Retina (tissue), 1 donor: ENCODE measurements at regions not wholly inside any gene's neighbourhood (a gene's known extent, or its start where the extent isn't known, plus 50 kb on each side); places are given as distances from the start of the nearest gene placed in this dataset.
A peak's percentile ranks its signal among the peaks of the same experiment; 100 is the strongest.

Experiments used
- DNase-seq: peaks from one replicate; pipeline ENCODE4 v3.0.0-alpha.2; 2016

DNA sequence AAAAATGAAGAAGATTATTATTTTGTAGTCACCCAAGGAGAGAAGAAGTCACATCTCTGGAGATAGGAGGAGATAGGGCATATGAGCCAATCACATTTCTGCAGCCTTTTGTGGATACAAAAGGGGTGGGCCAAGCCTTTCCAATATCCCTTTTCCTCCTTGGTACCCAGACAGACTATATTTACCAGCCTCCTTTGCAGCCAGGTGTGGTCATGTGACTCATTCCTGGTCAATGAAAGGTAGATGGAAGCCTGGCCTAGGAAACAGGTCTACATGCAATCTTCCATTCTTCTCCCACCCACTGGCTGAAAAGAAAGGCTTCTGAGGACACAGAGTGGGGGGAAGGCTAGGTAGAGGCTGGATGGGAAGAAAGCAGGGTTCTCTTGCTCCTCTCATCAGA is 58.1 kb upstream of the ERG start:
- no peak for DNase-seq

DNA sequence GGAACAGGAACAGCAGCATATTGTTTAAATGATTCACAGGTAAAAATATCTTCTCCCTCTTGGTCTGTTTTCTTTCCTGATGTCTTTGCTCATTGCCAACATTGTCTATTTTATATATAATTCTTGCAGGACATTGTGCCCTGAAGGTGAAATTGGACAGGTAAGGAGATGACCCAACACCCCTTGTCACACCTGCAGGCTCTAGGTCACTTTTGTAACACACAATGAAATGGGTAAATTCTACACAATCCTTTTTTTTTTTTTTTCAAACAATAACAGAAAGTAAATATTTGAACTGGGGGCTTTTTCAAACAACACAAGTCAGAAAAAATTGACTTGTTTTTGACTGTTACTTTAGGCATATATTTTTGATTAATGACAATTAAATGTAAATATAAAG is 62.9 kb upstream of the ERG start:
- no peak for DNase-seq

DNA sequence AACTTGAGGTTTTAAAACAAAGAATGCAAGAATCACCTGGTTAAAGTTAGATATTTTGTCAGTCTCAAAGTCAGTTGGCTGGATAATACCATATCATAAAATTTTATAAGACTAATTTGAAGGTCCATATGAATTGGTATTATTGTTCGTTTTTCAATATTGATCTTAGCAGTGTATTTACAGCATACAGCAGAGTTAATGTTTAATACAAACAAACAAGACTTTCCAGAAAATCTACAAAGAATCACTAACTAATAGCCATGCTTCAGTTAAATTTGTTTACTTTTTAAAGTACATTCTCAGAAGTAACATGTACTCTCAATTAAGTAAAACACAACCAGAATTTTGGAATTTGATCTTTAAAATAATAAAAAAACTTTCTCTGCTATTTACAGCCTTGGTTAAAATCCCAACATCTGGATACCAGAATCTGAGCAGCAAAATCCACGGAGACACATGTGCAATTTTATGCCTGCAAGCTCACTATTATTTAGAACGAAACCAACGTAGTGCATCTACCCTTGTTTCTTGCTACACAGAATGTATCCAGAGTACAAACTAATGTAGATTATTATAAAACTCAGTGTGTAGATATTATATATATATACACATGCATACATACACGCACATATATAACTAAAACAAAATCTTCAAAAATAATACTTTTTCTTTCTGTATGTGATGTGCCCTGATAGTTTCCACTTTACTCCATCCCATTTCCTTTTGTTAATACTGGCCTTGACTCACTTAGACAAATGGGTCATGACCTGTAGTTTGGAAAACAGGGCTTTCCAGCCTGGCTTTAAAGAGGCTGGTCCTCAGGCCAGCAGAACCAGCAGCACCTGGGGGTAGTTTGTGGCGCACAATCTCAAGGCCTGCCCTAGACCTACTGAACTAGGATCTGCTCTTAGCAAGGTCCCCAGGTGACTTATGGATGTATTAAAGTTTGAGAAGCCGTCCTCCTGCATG is 63.6 kb upstream of the ERG start:
- DNase-seq, result no peak

DNA sequence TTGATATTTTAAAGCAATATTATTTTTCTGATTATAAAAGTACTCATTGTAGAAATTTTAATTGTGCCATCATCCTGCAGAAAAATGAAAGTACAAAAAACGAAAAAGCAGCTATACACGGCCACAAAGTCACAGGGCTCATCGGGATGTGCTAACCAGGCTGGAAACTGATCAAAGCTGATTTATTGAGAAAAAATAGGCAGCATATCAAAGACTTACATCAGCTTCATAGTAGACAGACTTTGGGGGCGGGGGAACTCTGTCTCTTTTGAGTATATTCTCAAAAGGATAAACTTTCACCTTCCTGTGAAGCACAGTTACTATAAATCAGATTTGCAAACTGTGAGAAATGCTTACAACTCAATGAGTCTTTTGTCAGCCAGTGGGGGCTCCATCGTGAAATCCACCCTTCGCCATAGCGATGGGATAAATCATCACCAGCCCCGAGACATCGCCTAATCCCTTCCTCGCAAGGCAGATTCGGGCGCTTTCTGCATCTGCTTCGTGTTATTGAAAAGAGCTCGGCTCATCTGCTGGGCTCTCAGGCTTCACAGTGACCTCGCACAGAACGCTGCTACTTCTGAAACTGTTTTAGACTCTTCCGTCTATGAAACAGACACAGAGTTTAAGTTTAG is 69.2 kb upstream of the ERG start:
- peak; percentile 53 for DNase-seq

DNA sequence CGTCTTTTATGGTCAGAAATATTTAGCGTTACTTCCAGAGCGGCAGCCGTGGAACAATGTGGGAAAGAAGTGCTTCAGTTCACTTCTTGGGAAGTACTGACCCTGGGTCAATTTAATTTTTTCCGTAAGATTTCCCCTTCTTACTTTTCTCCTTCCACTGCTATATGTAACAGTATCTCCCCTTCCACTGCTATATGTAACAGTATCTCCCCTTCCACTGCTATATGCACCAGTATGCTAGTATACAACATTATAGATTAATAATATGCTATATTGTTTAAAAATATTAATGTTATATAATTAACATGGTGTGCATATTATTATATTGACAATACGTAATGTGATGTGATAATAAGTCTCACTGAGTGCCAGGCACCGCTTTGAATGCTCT is 69.7 kb upstream of the ERG start:
- no peak for DNase-seq

DNA sequence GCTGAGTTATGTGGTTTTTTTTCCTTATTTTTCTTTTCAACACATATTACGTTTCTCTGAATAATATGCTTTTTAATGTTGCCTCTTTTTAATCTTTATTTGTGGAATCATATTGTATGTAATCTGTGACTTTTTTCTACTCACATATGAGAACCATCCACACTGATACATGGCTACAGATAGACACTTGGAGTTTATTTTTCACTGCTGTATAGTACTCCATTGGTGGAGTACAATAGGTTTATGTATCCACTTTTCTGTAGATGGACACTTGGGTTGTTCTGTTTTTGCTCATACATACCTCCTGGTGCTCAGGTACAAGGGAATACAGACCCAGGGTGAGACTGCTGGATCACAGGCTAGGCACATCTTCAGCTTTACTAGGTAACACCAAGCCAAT is 71.5 kb upstream of the ERG start:
- DNase-seq, result no peak

DNA sequence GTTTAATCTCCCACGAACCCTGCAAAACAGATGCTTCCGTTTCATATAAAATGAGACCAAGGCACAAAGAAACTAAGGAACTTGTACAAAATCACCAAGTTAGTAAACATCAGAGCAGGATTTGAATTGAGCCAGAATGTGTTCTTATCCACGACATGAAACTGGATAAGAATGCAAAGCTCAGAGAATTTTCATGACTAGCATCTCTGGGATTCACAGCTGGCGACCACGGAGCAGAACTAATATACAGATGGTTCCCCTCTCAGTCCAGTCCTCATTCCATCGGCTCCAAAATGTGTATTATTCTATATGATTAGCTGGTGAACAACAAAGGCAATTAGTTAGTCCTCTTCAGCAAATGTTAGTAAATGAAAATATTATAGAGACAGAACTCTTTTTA is 72.3 kb upstream of the ERG start:
- no peak for DNase-seq

DNA sequence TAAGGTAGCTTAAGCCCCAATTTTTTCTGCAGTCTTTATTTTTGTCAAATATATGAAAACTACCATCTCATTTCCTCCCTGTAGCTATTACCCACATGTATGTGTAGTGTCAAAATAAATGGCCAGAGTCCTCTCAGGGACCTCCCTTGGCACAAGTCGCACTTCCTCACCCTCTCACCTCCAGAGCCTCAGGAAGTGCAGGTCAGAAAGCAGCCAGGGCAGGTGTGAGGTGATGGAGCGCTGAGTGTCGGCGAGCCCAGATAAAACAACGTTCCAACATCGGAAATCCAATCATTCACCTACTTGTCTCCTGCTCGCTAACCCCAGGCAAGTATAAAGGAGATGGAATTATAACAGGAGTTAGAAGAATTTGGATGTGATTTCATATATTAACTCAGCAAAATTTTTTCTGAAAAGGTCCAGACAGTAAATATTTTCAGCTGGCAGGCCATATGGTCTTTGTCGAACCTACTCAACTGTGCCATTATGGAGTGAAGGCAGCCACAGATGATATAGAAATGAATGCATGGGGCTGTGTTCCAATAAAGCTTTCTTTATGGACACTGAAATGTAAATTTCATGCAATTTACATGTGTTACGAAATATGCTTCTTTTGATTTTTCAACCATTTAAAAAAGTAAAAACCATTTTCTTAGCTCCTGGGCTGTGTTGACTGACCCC is 76.8 kb upstream of the ERG start:
- no peak for DNase-seq

DNA sequence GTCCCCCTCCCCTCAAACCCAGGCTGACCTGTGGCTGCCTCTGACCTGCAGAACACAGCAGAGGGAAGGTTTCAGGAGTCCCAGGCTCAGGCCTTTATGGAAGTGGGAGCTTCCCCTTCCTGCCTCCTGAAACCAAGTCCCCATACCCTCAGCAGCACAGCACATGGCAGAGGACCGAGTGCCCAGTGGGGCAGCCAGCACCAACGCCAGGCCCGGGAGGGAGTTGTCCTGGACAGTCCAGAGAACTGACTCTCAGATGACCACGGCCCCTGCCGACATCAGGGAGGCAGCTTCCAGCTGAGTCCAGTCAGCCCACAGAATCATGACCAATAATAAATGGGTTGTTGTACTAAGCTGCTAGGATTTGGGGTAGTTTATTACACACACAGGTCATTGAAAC is 79.6 kb upstream of the ERG start:
- DNase-seq, result no peak

DNA sequence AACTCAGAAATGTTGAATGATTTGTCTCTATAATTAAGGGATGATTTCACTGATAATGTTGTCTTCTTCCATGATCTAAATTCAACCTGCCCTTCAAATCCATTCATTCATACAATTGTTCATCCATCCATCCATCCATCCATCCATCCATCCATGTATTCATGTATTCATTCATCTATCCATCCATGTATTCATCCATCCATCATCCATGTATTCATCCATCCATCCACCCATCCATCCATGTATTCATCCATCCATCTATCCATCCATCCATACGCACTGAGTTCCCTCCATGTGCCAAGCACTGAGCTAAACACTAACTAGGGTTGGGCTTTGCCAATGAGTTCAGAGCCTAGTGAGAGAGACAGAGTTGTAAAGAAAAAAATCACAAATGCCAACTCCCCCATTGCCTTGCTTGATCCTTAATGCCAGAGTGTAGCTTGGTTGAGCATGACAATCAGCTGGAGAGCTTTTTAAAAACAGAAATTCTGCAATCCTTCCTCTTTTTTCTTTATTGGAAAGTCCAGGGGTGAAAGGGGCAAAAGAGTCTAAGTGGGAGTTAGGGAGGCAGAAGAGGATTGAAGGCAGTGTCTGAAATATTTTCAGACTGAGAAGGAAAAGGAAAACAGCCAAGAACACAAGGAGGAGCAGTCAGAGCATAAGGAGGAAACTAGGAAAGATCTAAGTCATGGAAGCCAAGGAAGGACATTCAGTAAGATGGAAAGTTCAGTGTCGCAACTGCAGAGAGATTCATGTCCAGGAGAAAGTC is 92.4 kb upstream of the ERG start:
- DNase-seq, result no peak

DNA sequence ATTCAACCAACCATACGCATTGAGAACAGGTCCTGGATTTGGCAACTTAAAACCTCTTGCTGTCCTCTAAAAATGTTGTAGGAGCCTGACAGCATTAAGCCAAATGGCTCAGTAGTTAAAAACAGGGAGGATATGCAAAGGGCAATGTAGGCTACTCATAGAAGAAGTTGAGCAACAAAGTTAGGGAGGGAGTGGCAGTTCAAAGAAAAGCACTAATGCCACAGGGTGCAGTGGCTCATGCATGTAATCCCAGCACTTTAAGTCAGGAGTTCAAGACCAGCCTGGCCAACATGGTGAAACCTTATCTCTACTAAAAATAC is 92.9 kb upstream of the ERG start:
- DNase-seq, result no peak

DNA sequence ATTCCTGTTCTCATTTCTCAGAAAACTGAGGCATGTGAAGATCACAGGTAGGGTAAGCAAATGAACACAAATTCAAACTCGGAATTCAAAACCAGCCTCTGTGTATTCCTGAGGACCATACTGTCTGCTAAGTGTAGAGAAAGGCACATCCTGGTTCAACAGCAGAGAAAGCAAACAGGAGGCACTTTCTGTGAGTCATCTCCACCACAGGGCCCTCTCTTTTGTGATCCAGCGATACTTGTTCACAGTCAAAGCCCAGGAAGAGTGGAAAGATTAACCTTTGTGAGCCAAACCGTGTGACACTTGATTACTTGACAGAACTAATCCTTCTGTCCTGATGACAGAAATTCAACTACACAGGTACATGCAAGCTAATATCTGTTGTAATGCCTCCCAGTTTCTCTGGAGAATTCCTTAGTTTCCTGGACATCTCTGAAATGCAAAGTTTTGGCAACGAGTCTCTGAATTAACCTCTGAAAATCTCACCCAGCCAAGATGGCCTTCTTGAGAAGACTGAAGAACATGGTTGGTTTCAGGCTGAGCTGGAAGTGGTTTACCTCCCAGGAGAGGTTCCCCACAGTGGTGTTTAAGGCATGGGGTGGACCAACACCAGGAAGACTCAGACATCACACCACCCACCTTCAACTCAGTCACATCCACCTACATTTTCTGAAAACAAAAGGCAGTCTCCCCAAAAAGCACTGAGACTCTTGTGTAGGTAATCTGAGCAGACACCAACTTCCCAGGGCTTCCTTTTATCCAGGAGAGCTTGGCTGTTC is 98.2 kb upstream of the ERG start:
- DNase-seq, result no peak

DNA sequence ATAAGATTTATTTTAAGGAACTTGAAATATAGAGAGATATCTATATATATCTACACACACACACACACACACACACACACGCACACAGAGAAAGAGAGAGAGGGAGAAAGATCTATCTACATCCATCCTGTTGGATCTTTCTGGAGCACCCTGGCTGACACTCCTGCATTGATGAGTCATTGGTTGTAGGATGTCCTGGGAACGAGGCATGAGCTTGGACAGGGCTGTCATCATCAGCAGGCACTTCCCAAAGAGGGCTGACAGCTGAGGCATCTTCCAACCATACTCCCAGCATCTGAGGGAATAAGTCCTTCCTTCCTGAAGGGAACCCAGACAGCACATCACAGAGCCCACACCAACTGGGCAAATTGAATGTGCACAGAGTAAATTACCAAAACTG is 99.1 kb upstream of the ERG start:
- DNase-seq, result no peak

DNA sequence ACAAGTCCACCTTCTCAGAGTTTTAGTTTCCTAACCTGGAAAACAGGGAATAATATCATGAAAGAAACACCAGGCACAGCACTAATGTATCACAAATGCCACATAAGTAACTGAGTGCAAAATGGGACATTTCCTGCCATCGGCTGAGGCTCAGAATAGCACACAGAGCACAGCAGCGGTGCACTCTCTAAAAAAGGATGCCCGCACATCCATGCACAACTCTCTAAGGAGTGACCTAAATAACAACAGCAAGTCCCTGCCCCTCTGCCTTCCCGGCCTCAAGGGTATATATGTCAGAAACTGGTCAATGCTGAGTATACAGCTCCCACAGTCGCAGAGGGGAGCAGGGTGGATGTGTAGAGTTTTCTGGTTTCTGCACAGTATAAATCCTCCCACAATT is 100.1 kb upstream of the ERG start:
- no peak for DNase-seq

DNA sequence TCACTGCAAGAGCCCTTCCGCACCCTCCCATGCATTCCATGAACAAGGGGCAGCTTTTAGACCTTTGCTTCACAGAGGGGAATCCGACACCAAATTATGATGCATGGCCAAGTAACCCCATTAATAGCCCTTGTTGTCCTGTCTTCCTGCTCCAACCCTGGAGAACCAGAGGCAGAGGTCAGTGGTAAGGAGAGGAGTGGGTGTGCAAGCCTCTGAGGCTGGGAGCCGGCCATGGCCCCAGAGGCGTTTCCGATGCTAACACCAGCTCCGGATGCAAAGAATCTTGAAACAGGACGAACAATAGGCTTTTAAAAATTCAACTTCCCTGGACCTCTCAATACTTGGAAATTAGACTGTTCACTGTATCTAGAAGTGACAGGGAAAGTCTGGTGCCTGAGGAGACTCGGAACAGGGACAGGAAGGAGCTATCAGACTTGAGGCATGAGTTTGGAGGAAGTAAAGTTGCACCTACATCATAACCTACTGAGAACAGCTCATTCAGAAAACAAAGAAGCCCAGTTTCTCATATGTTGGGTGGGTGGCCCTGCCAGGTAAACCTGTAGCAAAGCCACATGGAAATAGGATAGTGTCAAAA is 101.2 kb upstream of the ERG start:
- DNase-seq, result no peak

DNA sequence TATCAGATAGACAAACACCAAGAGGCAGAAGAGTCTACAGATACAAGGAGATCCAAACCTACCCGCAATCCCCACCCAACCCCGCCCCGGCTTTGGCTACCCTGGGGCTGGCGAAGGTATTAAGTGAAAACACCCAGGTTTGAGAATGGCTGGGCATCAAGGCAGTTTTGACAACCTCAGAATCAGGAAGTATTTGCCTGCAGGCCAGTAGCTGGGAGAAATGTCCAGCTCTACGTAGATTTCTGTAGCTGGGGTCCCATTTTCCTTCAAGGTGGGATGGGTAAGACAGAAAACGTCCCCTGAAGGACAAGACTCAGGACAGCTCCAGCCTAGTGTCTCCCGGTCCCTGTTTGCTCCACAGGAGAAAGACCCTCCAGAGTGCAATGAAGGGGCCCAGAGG is 101.8 kb upstream of the ERG start:
- DNase-seq, result no peak

DNA sequence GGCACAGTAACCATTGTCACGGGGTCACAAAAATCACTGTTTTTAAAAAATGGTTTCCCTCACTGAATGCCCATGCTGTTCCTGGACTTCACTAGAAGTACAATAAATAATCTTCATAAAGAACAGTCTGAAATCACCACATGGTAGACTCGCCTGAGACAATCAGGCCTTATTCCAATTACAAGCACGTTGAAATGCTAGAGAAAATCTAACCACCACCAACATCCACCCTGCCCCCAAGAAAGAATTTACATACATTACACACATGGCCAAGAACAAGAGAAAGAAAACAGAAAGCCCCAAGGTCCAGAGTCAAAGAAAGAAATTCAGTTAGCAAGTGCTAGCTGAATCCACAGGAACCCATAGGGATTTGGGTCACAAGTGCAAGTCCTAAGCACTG is 107.0 kb upstream of the ERG start:
- no peak for DNase-seq

DNA sequence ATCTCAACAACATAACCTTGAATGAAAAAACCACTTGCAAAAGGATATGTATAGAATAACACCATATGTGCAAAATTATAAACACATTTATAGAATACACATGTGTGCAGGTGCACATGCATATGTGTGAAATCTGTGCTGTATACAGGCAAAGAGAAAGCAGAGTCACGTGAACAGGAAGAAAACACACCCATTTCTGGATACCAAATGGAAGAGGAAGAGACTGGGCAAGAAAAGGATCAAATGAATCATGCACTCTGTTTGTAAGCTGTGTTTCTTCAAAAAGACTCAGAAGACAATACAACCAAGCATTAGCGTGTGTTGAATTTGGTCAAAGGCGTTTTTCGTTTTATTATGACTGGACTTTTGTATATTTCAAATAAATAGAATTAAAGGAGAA is 111.3 kb upstream of the ERG start:
- no peak for DNase-seq

DNA sequence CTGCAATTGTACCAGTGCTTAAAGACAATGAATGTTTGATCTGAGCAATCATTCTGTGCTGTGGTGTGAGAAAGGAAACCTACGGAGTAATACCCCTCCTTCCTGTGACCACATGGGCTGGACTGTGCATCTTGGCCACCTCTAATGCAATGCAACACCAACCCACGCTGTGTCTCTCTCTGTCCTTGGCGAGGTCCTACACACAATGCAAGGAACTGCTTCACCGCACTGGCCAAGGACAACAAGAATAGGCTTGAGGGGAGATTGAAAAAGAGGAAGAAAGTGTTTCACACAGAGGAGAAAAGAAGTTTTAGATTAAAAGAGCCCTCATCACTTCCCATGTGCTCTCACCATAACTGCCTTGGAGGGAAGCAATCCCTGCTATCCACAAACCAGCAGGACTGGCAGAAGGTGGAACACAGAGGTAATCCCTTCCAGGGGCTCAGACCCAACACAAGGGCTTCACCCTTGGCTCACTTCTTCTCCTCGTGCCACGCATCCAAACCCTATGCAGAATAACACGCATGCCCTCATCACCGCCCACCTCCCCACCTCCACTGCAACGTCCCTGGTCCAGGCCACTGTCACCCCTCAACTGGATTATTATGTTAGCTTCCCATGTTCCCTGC is 112.5 kb upstream of the ERG start:
- DNase-seq, result no peak

DNA sequence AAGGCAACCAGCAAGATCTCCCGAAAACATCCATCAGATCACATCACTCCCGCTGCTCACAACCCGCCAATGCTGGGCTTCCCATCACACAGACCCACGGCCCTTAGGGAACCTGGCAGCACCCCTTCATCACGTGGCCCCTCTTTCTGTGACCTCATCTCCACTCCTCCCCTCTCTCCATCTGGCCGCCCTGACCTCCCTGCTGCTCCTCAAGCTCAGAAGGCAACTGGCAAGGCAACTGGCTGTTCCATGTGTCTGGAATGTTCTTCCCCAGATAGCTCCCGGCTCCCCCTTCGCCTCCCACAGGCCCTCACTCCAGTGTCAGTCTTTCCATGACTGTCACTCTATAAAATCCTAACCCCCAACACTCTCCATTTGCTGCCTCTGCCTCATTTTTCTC is 113.0 kb upstream of the ERG start:
- DNase-seq, result no peak

DNA sequence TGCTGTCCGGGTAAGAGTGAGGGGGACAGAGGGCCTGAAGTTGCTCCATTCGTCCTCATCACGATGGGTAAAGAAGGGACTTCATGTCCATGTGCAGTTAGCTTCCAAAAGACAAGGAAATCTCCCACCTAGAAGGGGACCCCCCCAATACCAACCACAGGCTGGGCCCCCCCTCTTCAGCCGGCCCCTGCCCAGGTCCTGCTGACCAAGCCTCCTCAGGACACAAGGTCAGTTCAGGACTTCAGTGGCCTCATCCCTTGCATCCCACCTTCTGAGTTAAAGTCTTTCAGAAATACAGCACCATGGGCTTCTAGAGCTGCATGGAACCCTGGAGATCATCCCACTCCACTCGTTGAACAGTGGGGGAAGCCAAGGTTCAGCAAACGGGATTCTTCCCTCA is 115.4 kb upstream of the ERG start:
- no peak for DNase-seq

DNA sequence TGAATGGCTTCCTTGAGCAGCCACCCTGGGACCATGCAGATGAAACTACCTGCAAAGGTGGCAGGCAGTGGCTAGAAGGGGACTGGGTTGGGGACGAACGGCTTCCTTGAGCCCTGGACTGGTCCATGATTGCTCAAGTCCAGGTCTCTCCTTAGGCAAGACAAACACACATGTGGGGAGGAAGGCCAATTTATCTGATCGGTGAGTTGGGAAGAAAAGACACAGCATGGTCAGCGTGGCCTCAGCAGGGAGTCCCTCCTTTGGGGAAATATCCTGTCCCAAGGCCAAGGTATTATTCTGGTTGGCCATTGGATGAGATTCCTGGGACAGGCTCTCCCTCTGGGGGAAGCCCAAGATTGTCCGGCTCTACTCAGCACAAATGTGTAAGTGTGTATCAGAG is 116.3 kb upstream of the ERG start:
- DNase-seq, result no peak
